Peyer's patch (tissue), 4 donors: ENCODE measurements at regions not wholly inside any gene's neighbourhood (a gene's known extent, or its start where the extent isn't known, plus 50 kb on each side); places are given as distances from the start of the nearest gene placed in this dataset.
"Not testable (repeated sequence)": the region's sequence is repeated elsewhere in the genome, so short reads cannot be mapped to it uniquely, and the experiment has no call there.

Experiments
- CTCF ChIP-seq, 6 experiments: fragments of 450-650 bp in 4 of 6; fragments of 200-600 bp in 2 of 6; sonication (generic) in 1 of 6; IDR thresholded peaks; one replicate each; pipeline ENCODE4 v1.5.1; 2017 to 2019; ENCODE audit warnings: antibody characterized with exemption in 6 of 6, mild to moderate bottlenecking in 3 of 6, moderate library complexity in 1 of 6
- POLR2A ChIP-seq, 2 donors: fragments of 450-650 bp; IDR thresholded peaks; one replicate each; pipeline ENCODE4 v1.5.1; 2017; ENCODE audit warnings: antibody characterized with exemption in 2 of 2, mild to moderate bottlenecking in 2 of 2, moderate library complexity in 2 of 2

GRCh38 chr2:87327648-87328371 is 306.2 kb upstream of the PLGLB1 start:
- not testable (repeated sequence) for TF ChIP-seq POLR2A, CTCF (IDR thresholded peaks at IDR 0.05)
